GM19463 (cell line): ENCODE measurements at regions not wholly inside any gene's neighbourhood (a gene's known extent, or its start where the extent isn't known, plus 50 kb on each side); places are given as distances from the start of the nearest gene placed in this dataset.
"Not testable (repeated sequence)": the region's sequence is repeated elsewhere in the genome, so short reads cannot be mapped to it uniquely, and the experiment has no call there.

ENCODE experiments used
- ATAC-seq: cut with Tn5 transposase; IDR thresholded peaks from one replicate; pipeline ENCODE4 v1.9.1; 2021; ENCODE audit warnings: mild to moderate bottlenecking, moderate library complexity; ENCODE audit not compliant: unreplicated experiment

GRCh38 chr18:60888071-60888624, 445.1 kb upstream of the CDH20 start:
- ATAC-seq = no peak

- ATAC-seq = no peak
These were observed 443.8 kb upstream of the CDH20 start for GRCh38 chr18:60889442-60889841.

- ATAC-seq = no peak
These were observed 441.3 kb upstream of the CDH20 start for GRCh38 chr18:60891936-60892335.

- no peak for ATAC-seq
These were observed 440.8 kb upstream of the CDH20 start for GRCh38 chr18:60892441-60892840.

- ATAC-seq = no peak
These were observed 440.4 kb upstream of the CDH20 start for GRCh38 chr18:60892855-60893254.

GRCh38 chr18:60893355-60894097, 439.7 kb upstream of the CDH20 start:
- ATAC-seq = no peak

- no peak for ATAC-seq
These were observed 438.8 kb upstream of the CDH20 start for GRCh38 chr18:60894254-60894945.

GRCh38 chr18:60895181-60895580, 438.0 kb upstream of the CDH20 start:
- no peak for ATAC-seq

GRCh38 chr18:60898111-60898510, 435.1 kb upstream of the CDH20 start:
- no peak for ATAC-seq

- ATAC-seq = no peak
These were observed 427.5 kb upstream of the CDH20 start for GRCh38 chr18:60905699-60906098.

GRCh38 chr18:60910534-60910933, 422.7 kb upstream of the CDH20 start:
- ATAC-seq = no peak

- no peak for ATAC-seq
These were observed 421.7 kb upstream of the CDH20 start for GRCh38 chr18:60911504-60911903.

GRCh38 chr18:60915160-60915559, 418.1 kb upstream of the CDH20 start:
- ATAC-seq = no peak

- not testable (repeated sequence) for ATAC-seq
These were observed 414.4 kb upstream of the CDH20 start for GRCh38 chr18:60918862-60919261.

- ATAC-seq = no peak
These were observed 407.3 kb upstream of the CDH20 start for GRCh38 chr18:60925892-60926291.

GRCh38 chr18:60929966-60930365, 403.3 kb upstream of the CDH20 start:
- no peak for ATAC-seq

GRCh38 chr18:60935041-60935910, 398.0 kb upstream of the CDH20 start:
- no peak for ATAC-seq

GRCh38 chr18:60936101-60936500, 397.1 kb upstream of the CDH20 start:
- ATAC-seq = no peak

- no peak for ATAC-seq
These were observed 389.9 kb upstream of the CDH20 start for GRCh38 chr18:60943297-60943696.

- no peak for ATAC-seq
These were observed 382.6 kb upstream of the CDH20 start for GRCh38 chr18:60950634-60951033.

GRCh38 chr18:60951091-60951490, 382.1 kb upstream of the CDH20 start:
- no peak for ATAC-seq
